Gastrocnemius medialis (tissue), 4 donors: ENCODE measurements at regions not wholly inside any gene's neighbourhood (a gene's known extent, or its start where the extent isn't known, plus 50 kb on each side); places are given as distances from the start of the nearest gene placed in this dataset.

Experiments
- POLR2A ChIP-seq, 2 donors: fragments of 450-650 bp; IDR thresholded peaks; one replicate each; pipeline ENCODE4 v1.6.1; 2017; ENCODE audit warnings: antibody characterized with exemption in 2 of 2, mild to moderate bottlenecking in 2 of 2, moderate library complexity in 2 of 2
- TF ChIP-seq, protein P1 (sequence below), 5 experiments: fragments of 450-650 bp in 3 of 5; fragments of 200-600 bp in 2 of 5; sonication (generic) in 2 of 5; IDR thresholded peaks in 4 of 5; conservative IDR thresholded peaks in 1 of 5; 1 replicate in 4 of 5; 2 replicates in 1 of 5; pipeline ENCODE4 v1.5.1; 2016 to 2019; ENCODE audit warnings: antibody characterized with exemption in 5 of 5, mild to moderate bottlenecking in 3 of 5, moderate library complexity in 3 of 5

DNA sequence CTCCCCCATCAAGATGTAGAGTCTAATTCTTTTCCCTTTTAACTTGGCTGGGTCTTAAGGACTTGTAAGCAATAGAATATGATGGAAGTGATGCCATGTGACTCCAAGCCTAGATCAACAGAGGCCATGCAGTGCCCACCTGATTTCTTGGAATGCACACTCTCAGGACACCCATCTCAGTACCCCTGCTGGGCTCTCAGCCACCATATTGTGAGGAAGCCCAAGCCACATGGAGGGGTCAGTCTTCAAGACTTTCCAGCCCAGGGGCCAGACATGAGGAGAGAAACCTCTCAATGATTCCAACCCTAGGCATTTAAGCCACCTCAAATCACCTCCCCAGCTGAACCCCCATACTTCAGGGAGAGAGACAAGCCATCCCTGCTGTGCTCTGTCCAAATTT is 62.2 kb upstream of the CARD11 start:
- TF ChIP-seq, protein P1, sequence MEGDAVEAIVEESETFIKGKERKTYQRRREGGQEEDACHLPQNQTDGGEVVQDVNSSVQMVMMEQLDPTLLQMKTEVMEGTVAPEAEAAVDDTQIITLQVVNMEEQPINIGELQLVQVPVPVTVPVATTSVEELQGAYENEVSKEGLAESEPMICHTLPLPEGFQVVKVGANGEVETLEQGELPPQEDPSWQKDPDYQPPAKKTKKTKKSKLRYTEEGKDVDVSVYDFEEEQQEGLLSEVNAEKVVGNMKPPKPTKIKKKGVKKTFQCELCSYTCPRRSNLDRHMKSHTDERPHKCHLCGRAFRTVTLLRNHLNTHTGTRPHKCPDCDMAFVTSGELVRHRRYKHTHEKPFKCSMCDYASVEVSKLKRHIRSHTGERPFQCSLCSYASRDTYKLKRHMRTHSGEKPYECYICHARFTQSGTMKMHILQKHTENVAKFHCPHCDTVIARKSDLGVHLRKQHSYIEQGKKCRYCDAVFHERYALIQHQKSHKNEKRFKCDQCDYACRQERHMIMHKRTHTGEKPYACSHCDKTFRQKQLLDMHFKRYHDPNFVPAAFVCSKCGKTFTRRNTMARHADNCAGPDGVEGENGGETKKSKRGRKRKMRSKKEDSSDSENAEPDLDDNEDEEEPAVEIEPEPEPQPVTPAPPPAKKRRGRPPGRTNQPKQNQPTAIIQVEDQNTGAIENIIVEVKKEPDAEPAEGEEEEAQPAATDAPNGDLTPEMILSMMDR (IDR thresholded peaks at IDR 0.05 in 4 of 5, conservative IDR thresholded peaks at IDR 0.05 in 1 of 5): no peak
- no peak for TF ChIP-seq POLR2A (IDR thresholded peaks at IDR 0.05)
